ENCODE measurements at regions not wholly inside any gene's neighbourhood (a gene's known extent, or its start where the extent isn't known, plus 50 kb on each side); places are given as distances from the start of the nearest gene placed in this dataset.

GRCh38 chr1:29543586-29543985 lies 307.3 kb downstream of the PTPRU start:
- H3K4me3 ChIP-seq: no peak overlapping the region
- no peaks in the 10 kb centered on the region for H3K27me3 ChIP-seq
- TF ChIP-seq, protein P1, sequence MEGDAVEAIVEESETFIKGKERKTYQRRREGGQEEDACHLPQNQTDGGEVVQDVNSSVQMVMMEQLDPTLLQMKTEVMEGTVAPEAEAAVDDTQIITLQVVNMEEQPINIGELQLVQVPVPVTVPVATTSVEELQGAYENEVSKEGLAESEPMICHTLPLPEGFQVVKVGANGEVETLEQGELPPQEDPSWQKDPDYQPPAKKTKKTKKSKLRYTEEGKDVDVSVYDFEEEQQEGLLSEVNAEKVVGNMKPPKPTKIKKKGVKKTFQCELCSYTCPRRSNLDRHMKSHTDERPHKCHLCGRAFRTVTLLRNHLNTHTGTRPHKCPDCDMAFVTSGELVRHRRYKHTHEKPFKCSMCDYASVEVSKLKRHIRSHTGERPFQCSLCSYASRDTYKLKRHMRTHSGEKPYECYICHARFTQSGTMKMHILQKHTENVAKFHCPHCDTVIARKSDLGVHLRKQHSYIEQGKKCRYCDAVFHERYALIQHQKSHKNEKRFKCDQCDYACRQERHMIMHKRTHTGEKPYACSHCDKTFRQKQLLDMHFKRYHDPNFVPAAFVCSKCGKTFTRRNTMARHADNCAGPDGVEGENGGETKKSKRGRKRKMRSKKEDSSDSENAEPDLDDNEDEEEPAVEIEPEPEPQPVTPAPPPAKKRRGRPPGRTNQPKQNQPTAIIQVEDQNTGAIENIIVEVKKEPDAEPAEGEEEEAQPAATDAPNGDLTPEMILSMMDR (IDR thresholded peaks at IDR 0.05): no peak
- TF ChIP-seq EP300 (IDR thresholded peaks at IDR 0.05) (no peak), POLR2AphosphoS5 (IDR thresholded peaks at IDR 0.05) (no peak), POLR2A (IDR thresholded peaks at IDR 0.05) (no peak)
- ATAC-seq (ENCODE audit: low FRiP score in 2 of 2) (no peak), DNase-seq (no peak)
- 75 to 81% methylated on average over 6 of the region's 6 CpGs for WGBS, 2 donors
- H3K9me3 ChIP-seq: no peaks in the 10 kb centered on the region
- no peaks in the 10 kb centered on the region for H3K4me1 ChIP-seq
- no peak overlapping the region for H3K27ac ChIP-seq
- H3K36me3 ChIP-seq: no peaks in the 10 kb centered on the region

- WGBS, 2 donors: 25 to 59% methylated on average over 1 to 8 of the region's 8 CpGs
- Histone ChIP-seq H3K4me3 (no peak overlapping the region), H3K27me3 (no peaks in the 10 kb centered on the region), H3K9me3 (no peaks in the 10 kb centered on the region), H3K27ac (no peak overlapping the region), H3K36me3 (no peaks in the 10 kb centered on the region), H3K4me1 (no peaks in the 10 kb centered on the region)
- TF ChIP-seq POLR2AphosphoS5 (IDR thresholded peaks at IDR 0.05) (no peak), EP300 (IDR thresholded peaks at IDR 0.05) (no peak), POLR2A (IDR thresholded peaks at IDR 0.05) (no peak)
- TF ChIP-seq, protein P1 (IDR thresholded peaks at IDR 0.05): no peak
- ATAC-seq (ENCODE audit: low FRiP score in 2 of 2) (no peak), DNase-seq (no peak)
These were observed 306.2 kb downstream of the PTPRU start for GRCh38 chr1:29542548-29542947.

DNA sequence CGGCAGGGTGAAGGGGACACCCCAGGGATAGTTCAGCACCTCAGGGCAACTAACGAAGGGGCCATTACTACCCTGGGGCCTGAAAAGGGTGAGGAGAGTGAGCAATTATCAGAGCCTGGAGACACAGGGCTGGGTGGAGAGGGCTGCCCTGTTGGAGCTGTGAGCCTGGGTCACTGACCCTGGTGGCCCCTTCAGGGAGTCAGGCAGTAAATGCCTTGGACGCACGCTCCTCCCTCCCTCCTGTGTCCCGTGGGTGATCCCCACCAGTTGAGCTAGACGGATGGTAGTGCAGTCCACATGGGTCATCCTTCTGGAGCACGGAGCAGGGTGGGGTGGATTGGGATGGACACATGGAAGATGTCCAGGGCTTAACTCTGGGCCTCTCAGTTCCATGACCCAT lies 305.3 kb downstream of the PTPRU start:
- Histone ChIP-seq H3K36me3 (no peaks in the 10 kb centered on the region), H3K4me3 (no peak overlapping the region), H3K4me1 (no peaks in the 10 kb centered on the region), H3K27ac (no peak overlapping the region), H3K9me3 (no peaks in the 10 kb centered on the region), H3K27me3 (no peaks in the 10 kb centered on the region)
- WGBS, 2 donors: 77 to 91% methylated on average over 5 to 7 of the region's 7 CpGs
- DNase-seq: no peak
- TF ChIP-seq POLR2AphosphoS5 (IDR thresholded peaks at IDR 0.05) (no peak), EP300 (IDR thresholded peaks at IDR 0.05) (no peak), POLR2A (IDR thresholded peaks at IDR 0.05) (no peak)
- TF ChIP-seq, protein P1 (IDR thresholded peaks at IDR 0.05): no peak
- no peak for ATAC-seq (ENCODE audit: low FRiP score in 2 of 2)

DNA sequence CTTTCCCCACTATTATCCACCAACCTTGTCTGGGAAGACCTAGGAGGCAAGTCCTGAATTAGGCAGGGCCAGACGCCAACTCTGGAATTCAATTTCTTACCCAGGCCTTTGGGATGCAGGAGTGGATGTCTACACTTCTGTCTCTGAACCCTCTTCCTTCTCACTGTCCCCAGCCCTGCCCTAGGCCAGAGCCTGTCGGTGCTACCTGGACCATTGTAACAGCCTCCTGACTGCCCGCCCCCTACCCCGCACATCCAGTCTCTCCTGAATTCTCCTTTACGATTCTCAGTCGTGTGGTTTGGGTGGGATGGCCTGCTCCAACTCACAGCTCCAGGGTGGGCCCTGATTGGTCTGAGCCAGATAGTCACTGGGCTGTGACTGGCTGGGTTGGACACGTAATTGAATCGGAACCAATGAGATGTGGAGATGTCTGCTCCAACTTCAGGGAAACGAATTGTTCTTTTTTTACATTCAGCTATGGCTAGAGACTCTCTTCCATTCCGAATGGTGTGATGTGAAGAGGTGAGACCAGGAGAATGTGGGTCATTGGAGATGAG lies 304.6 kb downstream of the PTPRU start:
- Histone ChIP-seq H3K36me3 (no peaks in the 10 kb centered on the region), H3K27ac (no peak overlapping the region), H3K4me3 (no peak overlapping the region), H3K4me1 (no peaks in the 10 kb centered on the region), H3K27me3 (no peaks in the 10 kb centered on the region), H3K9me3 (no peaks in the 10 kb centered on the region)
- WGBS, 2 donors: 86 to 91% methylated on average over 10 of the region's 10 CpGs
- DNase-seq (no peak), ATAC-seq (ENCODE audit: low FRiP score in 2 of 2) (no peak)
- TF ChIP-seq, protein P1 (IDR thresholded peaks at IDR 0.05): no peak
- TF ChIP-seq EP300 (IDR thresholded peaks at IDR 0.05) (no peak), POLR2AphosphoS5 (IDR thresholded peaks at IDR 0.05) (no peak), POLR2A (IDR thresholded peaks at IDR 0.05) (no peak)

DNA sequence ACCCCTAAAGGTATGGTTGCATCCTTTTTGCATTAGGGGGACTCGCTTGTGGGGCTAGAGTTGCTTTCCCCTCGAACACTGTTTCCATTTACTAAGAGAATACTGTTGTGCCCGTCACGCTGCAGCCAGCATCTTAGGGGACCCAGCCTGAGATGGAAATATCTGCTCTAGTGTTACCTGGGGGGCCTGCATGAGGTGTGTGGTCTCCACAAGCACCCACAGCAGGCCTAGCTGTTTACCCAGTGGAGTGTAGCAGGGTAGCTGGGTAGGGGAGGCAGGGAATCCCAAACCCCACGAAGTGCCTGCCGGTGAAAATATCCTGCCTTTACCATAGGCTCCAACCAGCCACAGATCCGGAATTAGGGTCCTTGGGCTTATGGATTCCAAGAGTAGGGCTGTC lies 303.6 kb downstream of the PTPRU start:
- WGBS, 2 donors: 80 to 85% methylated on average over 7 of the region's 7 CpGs
- DNase-seq (no peak), ATAC-seq (ENCODE audit: low FRiP score in 2 of 2) (no peak)
- H3K4me1 ChIP-seq: no peaks in the 10 kb centered on the region
- TF ChIP-seq POLR2AphosphoS5 (IDR thresholded peaks at IDR 0.05): no peak
- no peak for TF ChIP-seq POLR2A (IDR thresholded peaks at IDR 0.05)
- TF ChIP-seq, protein P1 (IDR thresholded peaks at IDR 0.05): no peak
- no peak for TF ChIP-seq EP300 (IDR thresholded peaks at IDR 0.05)
- H3K36me3 ChIP-seq: no peaks in the 10 kb centered on the region
- no peaks in the 10 kb centered on the region for H3K27me3 ChIP-seq
- no peak overlapping the region for H3K4me3 ChIP-seq
- no peaks in the 10 kb centered on the region for H3K9me3 ChIP-seq
- H3K27ac ChIP-seq: no peak overlapping the region

Data from upper lobe of left lung (tissue), 6 donors.